ENCODE measurements at regions not wholly inside any gene's neighbourhood (a gene's known extent, or its start where the extent isn't known, plus 50 kb on each side); places are given as distances from the start of the nearest gene placed in this dataset.
A peak's percentile ranks its signal among the peaks of the same experiment; 100 is the strongest.

GRCh38 chr2:116754381-116755101 lies 1060.0 kb upstream of the DDX18 start:
- no peak for TF ChIP-seq CTCF (conservative IDR thresholded peaks at IDR 0.05)
- H3K4me3 Mint-ChIP-seq, result no peak overlapping the region
- DNase-seq (ENCODE audit: low read depth, low spot score), result peak; percentile 28
- no peaks in the 10 kb centered on the region for H3K27me3 Mint-ChIP-seq (ENCODE audit: low read depth)
- H3K4me1 Mint-ChIP-seq, result peaks cover 11% of the 10 kb centered on the region
- no peaks in the 10 kb centered on the region for H3K9me3 Mint-ChIP-seq
- peak overlapping the region; percentile 90 for H3K27ac Mint-ChIP-seq (ENCODE audit: unreplicated experiment)
- no peaks in the 10 kb centered on the region for H3K36me3 Mint-ChIP-seq (ENCODE audit: low read depth)

- no peak for TF ChIP-seq CTCF (conservative IDR thresholded peaks at IDR 0.05)
- no peak for DNase-seq (ENCODE audit: low read depth, low spot score)
- H3K9me3 Mint-ChIP-seq, result no peaks in the 10 kb centered on the region
Measured at GRCh38 chr2:116761864-116762263, 1052.6 kb upstream of the DDX18 start.

DNA sequence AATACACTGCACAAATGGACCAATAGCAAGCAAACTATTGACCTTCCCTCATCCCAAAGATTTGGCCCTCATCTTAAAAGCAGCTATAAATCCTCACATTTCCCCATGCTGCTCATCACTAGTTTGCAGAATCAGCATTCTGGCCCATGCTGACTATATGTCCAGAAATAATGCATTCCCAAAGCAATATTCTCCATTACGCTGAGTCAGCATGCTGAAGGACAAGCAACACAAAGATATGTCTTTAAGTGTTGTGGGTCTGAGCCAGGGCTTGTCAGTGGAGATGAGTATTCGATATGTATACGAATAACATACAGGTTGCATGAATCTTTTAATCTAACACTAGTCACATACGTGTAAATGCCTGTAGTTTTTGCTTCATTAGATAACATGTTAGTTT lies 1045.0 kb upstream of the DDX18 start:
- Mint-ChIP-seq H3K36me3 (ENCODE audit: low read depth) (no peaks in the 10 kb centered on the region), H3K27ac (ENCODE audit: unreplicated experiment) (no peak overlapping the region), H3K4me3 (no peak overlapping the region), H3K9me3 (no peaks in the 10 kb centered on the region), H3K27me3 (ENCODE audit: low read depth) (no peaks in the 10 kb centered on the region), H3K4me1 (no peaks in the 10 kb centered on the region)
- DNase-seq (ENCODE audit: low read depth, low spot score), result no peak
- TF ChIP-seq CTCF (conservative IDR thresholded peaks at IDR 0.05), result no peak

More at GRCh38 chr2:116761864-116762263, 1052.6 kb upstream of the DDX18 start:
- Mint-ChIP-seq H3K4me3 (no peak overlapping the region), H3K4me1 (no peaks in the 10 kb centered on the region), H3K36me3 (ENCODE audit: low read depth) (no peaks in the 10 kb centered on the region), H3K27me3 (ENCODE audit: low read depth) (no peaks in the 10 kb centered on the region), H3K27ac (ENCODE audit: unreplicated experiment) (no peak overlapping the region)

- no peak overlapping the region for H3K27ac Mint-ChIP-seq (ENCODE audit: unreplicated experiment)
- H3K27me3 Mint-ChIP-seq (ENCODE audit: low read depth), result no peaks in the 10 kb centered on the region
- H3K4me1 Mint-ChIP-seq, result no peaks in the 10 kb centered on the region
- no peak for DNase-seq (ENCODE audit: low read depth, low spot score)
- no peak for TF ChIP-seq CTCF (conservative IDR thresholded peaks at IDR 0.05)
- no peaks in the 10 kb centered on the region for H3K36me3 Mint-ChIP-seq (ENCODE audit: low read depth)
- no peaks in the 10 kb centered on the region for H3K9me3 Mint-ChIP-seq
- no peak overlapping the region for H3K4me3 Mint-ChIP-seq
Measured at GRCh38 chr2:116776556-116776955, 1037.9 kb upstream of the DDX18 start.

DNA sequence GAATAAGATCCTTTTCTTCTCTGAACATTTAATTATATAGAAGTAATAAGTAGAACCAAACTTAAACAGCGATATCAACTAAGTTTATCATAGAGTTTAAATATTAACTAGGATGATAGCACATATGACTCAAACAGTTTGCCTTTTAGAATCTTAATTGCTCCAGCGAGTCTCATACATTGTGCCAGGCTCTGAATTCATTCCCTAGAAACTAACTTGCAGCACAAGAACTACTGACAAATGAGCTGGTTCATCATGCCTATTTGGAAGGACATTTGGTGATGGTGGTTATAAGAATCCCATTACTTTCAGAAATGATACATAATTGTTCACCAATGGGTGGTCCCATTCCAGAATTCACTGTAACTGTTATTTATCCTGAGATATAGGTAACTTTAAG lies 1026.6 kb upstream of the DDX18 start:
- Mint-ChIP-seq H3K9me3 (no peaks in the 10 kb centered on the region), H3K4me3 (no peak overlapping the region), H3K36me3 (ENCODE audit: low read depth) (no peaks in the 10 kb centered on the region), H3K27me3 (ENCODE audit: low read depth) (no peaks in the 10 kb centered on the region), H3K27ac (ENCODE audit: unreplicated experiment) (no peak overlapping the region), H3K4me1 (peaks cover 9% of the 10 kb centered on the region)
- no peak for DNase-seq (ENCODE audit: low read depth, low spot score)
- TF ChIP-seq CTCF (conservative IDR thresholded peaks at IDR 0.05), result no peak
